ENCODE measurements at regions not wholly inside any gene's neighbourhood (a gene's known extent, or its start where the extent isn't known, plus 50 kb on each side); places are given as distances from the start of the nearest gene placed in this dataset.

- no peak for DNase-seq (ENCODE audit: low spot score)
- intact Hi-C loops (cut with DNase I), result no loop called here
These were observed 465.2 kb downstream of the MAFB start for GRCh38 chr20:40223810-40224209.

GRCh38 chr20:40218971-40219370 lies 470.1 kb downstream of the MAFB start:
- intact Hi-C loops (cut with DNase I), result no loop called here
- no peak for DNase-seq (ENCODE audit: low spot score)

GRCh38 chr20:40218316-40218969 lies 470.6 kb downstream of the MAFB start:
- intact Hi-C loops (cut with DNase I), result no loop called here
- DNase-seq (ENCODE audit: low spot score), result no peak

- DNase-seq (ENCODE audit: low spot score), result no peak
- intact Hi-C loops (cut with DNase I), result no loop called here
These were observed 481.4 kb downstream of the MAFB start for GRCh38 chr20:40207655-40208054.

GRCh38 chr20:40205971-40206370 lies 483.1 kb downstream of the MAFB start:
- DNase-seq (ENCODE audit: low spot score), result no peak
- intact Hi-C loops (cut with DNase I), result no loop called here

GRCh38 chr20:40203032-40203431 lies 486.0 kb downstream of the MAFB start:
- no peak for DNase-seq (ENCODE audit: low spot score)
- intact Hi-C loops (cut with DNase I), result no loop called here

GRCh38 chr20:40197691-40198090 lies 491.3 kb downstream of the MAFB start:
- DNase-seq (ENCODE audit: low spot score), result no peak
- intact Hi-C loops (cut with DNase I), result no loop called here

GRCh38 chr20:40196846-40197436 lies 492.1 kb downstream of the MAFB start:
- intact Hi-C loops (cut with DNase I), result no loop called here

GRCh38 chr20:40195742-40196141 lies 493.3 kb downstream of the MAFB start:
- intact Hi-C loops (cut with DNase I), result no loop called here
- DNase-seq (ENCODE audit: low spot score), result no peak

More at GRCh38 chr20:40196846-40197436, 492.1 kb downstream of the MAFB start:
- no peak for DNase-seq (ENCODE audit: low spot score)

- intact Hi-C loops (cut with DNase I), result no loop called here
These were observed 496.5 kb downstream of the MAFB start for GRCh38 chr20:40192529-40192928.

GRCh38 chr20:40192081-40192480 lies 497.0 kb downstream of the MAFB start:
- intact Hi-C loops (cut with DNase I), result no loop called here
- DNase-seq (ENCODE audit: low spot score), result no peak

More at GRCh38 chr20:40192529-40192928, 496.5 kb downstream of the MAFB start:
- no peak for DNase-seq (ENCODE audit: low spot score)

GRCh38 chr20:40191573-40191972 lies 497.5 kb downstream of the MAFB start:
- intact Hi-C loops (cut with DNase I), result no loop called here

GRCh38 chr20:40189621-40190020 lies 499.4 kb downstream of the MAFB start:
- intact Hi-C loops (cut with DNase I), result loop anchor here in 1 of 2 donors (10.0 kb wide), 1 partner anchor 1315 kb away; no protein-coding TSS in a partner anchor
- no peak for DNase-seq (ENCODE audit: low spot score)

More at GRCh38 chr20:40191573-40191972, 497.5 kb downstream of the MAFB start:
- DNase-seq (ENCODE audit: low spot score), result no peak

GRCh38 chr20:40188319-40188718 lies 500.7 kb downstream of the MAFB start:
- intact Hi-C loops (cut with DNase I), result loop anchor here in 1 of 2 donors (10.0 kb wide), 1 partner anchor 1316 kb away; no protein-coding TSS in a partner anchor
- no peak for DNase-seq (ENCODE audit: low spot score)

- intact Hi-C loops (cut with DNase I), result loop anchor here in 1 of 2 donors (10.0 kb wide), 1 partner anchor 1318 kb away; no protein-coding TSS in a partner anchor
- no peak for DNase-seq (ENCODE audit: low spot score)
These were observed 502.2 kb downstream of the MAFB start for GRCh38 chr20:40186826-40187225.

GRCh38 chr20:40181676-40182075 lies 507.4 kb downstream of the MAFB start:
- intact Hi-C loops (cut with DNase I), result loop anchor here in 1 of 2 donors (10.0 kb wide), 1 partner anchor 1323 kb away; no protein-coding TSS in a partner anchor
- no peak for DNase-seq (ENCODE audit: low spot score)

GRCh38 chr20:40176098-40176841 lies 512.8 kb downstream of the MAFB start:
- no peak for DNase-seq (ENCODE audit: low spot score)
- intact Hi-C loops (cut with DNase I), result no loop called here

GRCh38 chr20:40175296-40175695 lies 513.7 kb downstream of the MAFB start:
- intact Hi-C loops (cut with DNase I), result no loop called here
- no peak for DNase-seq (ENCODE audit: low spot score)

GRCh38 chr20:40173872-40174271 lies 515.2 kb downstream of the MAFB start:
- DNase-seq (ENCODE audit: low spot score), result no peak
- intact Hi-C loops (cut with DNase I), result no loop called here

- no peak for DNase-seq (ENCODE audit: low spot score)
- intact Hi-C loops (cut with DNase I), result no loop called here
These were observed 519.9 kb downstream of the MAFB start for GRCh38 chr20:40168981-40169620.
